Progenitor cell of endocrine pancreas (in vitro differentiated cells): ENCODE measurements at regions not wholly inside any gene's neighbourhood (a gene's known extent, or its start where the extent isn't known, plus 50 kb on each side); places are given as distances from the start of the nearest gene placed in this dataset.

Source experiments
- DNase-seq: peaks from one replicate; pipeline ENCODE4 v3.0.0; 2021; ENCODE audit warnings: low spot score; ENCODE audit not compliant: unreplicated experiment
- H3K27ac Mint-ChIP-seq: 2 replicates; pipeline ENCODE4 v1.8.0; 2021; ENCODE audit warnings: mild to moderate bottlenecking, moderate library complexity, mixed read lengths
- H3K27me3 Mint-ChIP-seq: 2 replicates; pipeline ENCODE4 v1.8.0; 2021; ENCODE audit warnings: mixed read lengths
- H3K36me3 Mint-ChIP-seq: 2 replicates; pipeline ENCODE4 v1.8.0; 2022; ENCODE audit warnings: mixed read lengths; ENCODE audit not compliant: insufficient read depth
- H3K4me1 Mint-ChIP-seq: 2 replicates; pipeline ENCODE4 v1.8.0; 2021; ENCODE audit warnings: low read depth, mixed read lengths
- H3K4me3 Mint-ChIP-seq: 2 replicates; pipeline ENCODE4 v1.8.0; 2021; ENCODE audit warnings: low read depth, mild to moderate bottlenecking, moderate library complexity, mixed read lengths
- H3K9me3 Mint-ChIP-seq: 2 replicates; pipeline ENCODE4 v1.8.0; 2021; ENCODE audit warnings: low read depth, mixed read lengths
- TF ChIP-seq, protein P1 (sequence below): fragments of 200-600 bp; sonication (generic); IDR thresholded peaks from one replicate; pipeline ENCODE4 v1.5.0; 2021; ENCODE audit warnings: antibody characterized with exemption, mild to moderate bottlenecking; ENCODE audit not compliant: unreplicated experiment

DNA sequence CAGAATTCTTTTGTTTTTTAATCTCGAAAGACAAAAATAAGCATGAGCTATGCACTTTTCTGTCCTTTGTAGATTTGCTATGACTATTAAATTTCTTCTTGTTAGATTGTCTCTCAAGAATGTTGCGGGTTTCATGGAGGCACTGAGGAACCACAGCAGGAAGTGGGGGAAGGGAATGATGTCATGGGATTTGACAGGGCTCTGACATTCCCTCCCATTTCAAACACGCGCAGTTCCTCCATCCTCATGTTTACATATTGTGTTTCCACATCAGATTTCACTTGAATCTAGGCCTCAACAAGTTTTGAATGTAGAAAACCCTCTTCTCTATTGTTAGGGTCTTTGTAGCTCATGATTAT, 154.8 kb downstream of the PALM2AKAP2 start:
- H3K4me3 Mint-ChIP-seq, result no peak overlapping the region
- no peak for DNase-seq
- no peaks in the 10 kb centered on the region for H3K36me3 Mint-ChIP-seq
- H3K27ac Mint-ChIP-seq, result no peak overlapping the region
- peaks cover 12% of the 10 kb centered on the region for H3K27me3 Mint-ChIP-seq
- no peaks in the 10 kb centered on the region for H3K4me1 Mint-ChIP-seq
- TF ChIP-seq, protein P1, sequence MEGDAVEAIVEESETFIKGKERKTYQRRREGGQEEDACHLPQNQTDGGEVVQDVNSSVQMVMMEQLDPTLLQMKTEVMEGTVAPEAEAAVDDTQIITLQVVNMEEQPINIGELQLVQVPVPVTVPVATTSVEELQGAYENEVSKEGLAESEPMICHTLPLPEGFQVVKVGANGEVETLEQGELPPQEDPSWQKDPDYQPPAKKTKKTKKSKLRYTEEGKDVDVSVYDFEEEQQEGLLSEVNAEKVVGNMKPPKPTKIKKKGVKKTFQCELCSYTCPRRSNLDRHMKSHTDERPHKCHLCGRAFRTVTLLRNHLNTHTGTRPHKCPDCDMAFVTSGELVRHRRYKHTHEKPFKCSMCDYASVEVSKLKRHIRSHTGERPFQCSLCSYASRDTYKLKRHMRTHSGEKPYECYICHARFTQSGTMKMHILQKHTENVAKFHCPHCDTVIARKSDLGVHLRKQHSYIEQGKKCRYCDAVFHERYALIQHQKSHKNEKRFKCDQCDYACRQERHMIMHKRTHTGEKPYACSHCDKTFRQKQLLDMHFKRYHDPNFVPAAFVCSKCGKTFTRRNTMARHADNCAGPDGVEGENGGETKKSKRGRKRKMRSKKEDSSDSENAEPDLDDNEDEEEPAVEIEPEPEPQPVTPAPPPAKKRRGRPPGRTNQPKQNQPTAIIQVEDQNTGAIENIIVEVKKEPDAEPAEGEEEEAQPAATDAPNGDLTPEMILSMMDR, result no peak
- no peaks in the 10 kb centered on the region for H3K9me3 Mint-ChIP-seq

DNA sequence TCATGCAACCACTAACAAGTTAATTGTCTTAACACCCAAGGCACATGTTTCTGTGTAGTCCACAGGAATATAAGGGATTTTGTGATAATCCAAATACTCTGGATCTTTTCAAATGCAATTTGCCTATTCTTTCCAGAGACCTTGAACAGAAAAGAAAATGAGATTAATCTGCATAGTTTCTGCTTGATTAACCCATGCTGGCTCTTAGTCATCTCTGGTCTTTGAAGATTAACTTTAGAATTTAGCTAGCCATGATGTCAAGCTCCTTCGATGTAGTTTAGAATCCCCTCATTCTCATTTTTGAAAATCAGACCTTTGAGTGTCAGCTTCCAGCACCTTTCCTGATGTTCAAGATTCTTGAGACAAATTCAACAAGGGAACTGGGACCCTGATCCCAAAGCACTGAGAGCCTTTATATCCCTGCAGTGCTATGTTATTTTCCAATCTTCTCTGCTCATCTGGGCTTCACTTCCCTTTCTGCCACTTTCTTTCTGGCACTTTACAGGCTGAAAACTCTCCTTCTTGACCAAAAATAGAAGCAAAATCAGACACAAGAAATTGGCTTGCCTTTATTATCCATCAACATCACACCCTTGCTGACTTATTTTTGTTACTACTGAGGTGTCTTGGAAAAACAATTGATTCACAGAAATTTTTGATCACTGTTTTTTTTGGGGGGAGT, 155.5 kb downstream of the PALM2AKAP2 start:
- no peak overlapping the region for H3K4me3 Mint-ChIP-seq
- H3K27me3 Mint-ChIP-seq, result peaks cover 10% of the 10 kb centered on the region
- no peaks in the 10 kb centered on the region for H3K4me1 Mint-ChIP-seq
- H3K27ac Mint-ChIP-seq, result no peak overlapping the region
- no peaks in the 10 kb centered on the region for H3K36me3 Mint-ChIP-seq
- TF ChIP-seq, protein P1, result no peak
- no peaks in the 10 kb centered on the region for H3K9me3 Mint-ChIP-seq
- DNase-seq, result no peak

DNA sequence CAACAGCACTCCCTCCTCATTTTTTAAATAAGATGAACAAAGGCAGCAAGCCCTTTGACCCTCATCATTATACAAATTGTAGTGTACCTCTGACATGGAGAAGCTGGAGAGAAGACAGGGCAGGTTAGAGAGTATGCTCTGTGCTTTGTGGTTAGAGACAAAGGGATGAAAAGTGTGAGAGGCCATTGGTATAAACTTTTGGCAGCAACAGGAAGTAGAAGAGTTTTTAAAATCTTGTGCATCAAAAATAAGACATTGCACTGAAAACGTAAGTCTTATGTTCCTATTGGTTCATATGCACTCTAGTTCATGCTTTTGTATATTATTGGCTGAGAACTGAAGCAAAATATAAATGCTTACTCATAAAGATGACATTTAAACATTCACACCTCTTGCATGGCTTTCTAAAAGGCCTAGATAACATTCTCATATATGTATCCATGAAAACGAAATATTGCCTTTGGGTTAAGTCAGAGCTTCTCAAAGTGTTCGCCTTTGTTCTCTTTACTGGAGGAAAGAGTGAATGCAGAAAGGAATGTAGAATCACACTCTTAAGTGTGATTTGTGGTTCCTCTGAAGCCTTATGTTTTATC, 158.0 kb downstream of the PALM2AKAP2 start:
- H3K4me1 Mint-ChIP-seq, result no peaks in the 10 kb centered on the region

DNA sequence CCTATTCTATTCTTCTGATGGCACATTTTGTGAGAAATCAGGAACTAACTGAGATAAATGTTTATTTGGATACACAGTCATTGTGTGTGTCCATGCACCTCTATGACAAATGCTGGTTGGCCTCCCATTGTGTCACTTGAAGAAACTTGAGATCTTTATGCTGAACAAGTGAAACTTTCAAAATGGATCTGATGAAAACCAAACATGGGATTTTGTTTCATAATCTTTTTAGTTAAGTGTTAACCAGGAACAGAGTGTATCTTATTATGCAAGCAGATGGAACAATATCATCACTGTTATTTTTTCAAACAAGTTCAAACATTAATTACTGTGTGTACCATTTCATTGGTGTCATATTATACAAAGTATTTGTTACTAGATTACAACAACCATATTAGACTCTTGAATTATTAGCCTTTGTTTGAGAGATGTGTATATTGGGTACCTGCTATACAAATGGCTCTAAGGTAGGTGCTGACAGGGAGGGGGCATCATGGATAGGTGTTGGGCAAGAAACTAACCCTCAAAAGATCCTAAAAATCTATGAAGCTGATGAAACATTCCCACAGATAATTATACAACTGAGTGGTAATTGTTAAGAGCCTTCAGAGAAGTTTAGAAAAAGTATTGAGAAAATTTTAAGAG, 159.8 kb downstream of the PALM2AKAP2 start:
- Mint-ChIP-seq H3K9me3 (no peaks in the 10 kb centered on the region), H3K27me3 (peaks cover 8% of the 10 kb centered on the region), H3K4me3 (no peak overlapping the region), H3K36me3 (no peaks in the 10 kb centered on the region), H3K27ac (no peak overlapping the region), H3K4me1 (no peaks in the 10 kb centered on the region)
- DNase-seq, result no peak
- TF ChIP-seq, protein P1, result no peak

More for the DNA sequence above, 158.0 kb downstream of the PALM2AKAP2 start:
- TF ChIP-seq, protein P1, result no peak
- Mint-ChIP-seq H3K9me3 (no peaks in the 10 kb centered on the region), H3K27ac (no peak overlapping the region), H3K36me3 (no peaks in the 10 kb centered on the region), H3K4me3 (no peak overlapping the region), H3K27me3 (peaks cover 4% of the 10 kb centered on the region)
- no peak for DNase-seq

DNA sequence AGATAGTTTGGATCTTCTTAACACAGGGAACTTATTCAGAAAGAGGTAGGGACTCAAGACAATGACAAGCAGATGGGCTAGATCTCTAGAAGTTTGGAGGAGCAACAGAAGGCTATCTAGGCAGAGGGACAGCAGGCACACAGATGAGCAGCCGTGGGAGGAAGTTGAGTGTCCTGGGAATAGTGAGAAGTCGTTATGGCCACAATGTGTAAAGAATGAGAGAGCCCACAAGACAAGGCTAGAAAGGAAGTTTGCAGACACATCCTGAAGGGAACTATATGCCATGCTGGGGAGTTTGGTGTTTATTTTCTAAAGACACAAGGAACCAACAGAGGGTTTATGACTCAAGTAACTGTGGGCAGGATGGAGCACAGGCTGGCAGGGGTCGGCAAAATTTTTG, 160.6 kb downstream of the PALM2AKAP2 start:
- Mint-ChIP-seq H3K4me1 (peaks cover 3% of the 10 kb centered on the region), H3K36me3 (no peaks in the 10 kb centered on the region), H3K9me3 (no peaks in the 10 kb centered on the region), H3K4me3 (no peak overlapping the region), H3K27ac (no peak overlapping the region), H3K27me3 (peaks cover 8% of the 10 kb centered on the region)
- TF ChIP-seq, protein P1, result no peak
- no peak for DNase-seq
